NAMALWA (cell line): ENCODE measurements at regions not wholly inside any gene's neighbourhood (a gene's known extent, or its start where the extent isn't known, plus 50 kb on each side); places are given as distances from the start of the nearest gene placed in this dataset.

ENCODE experiments used
- DNase-seq: peaks from one replicate; pipeline ENCODE4 v3.0.0-alpha.2; 2015; ENCODE audit warnings: low spot score

DNA sequence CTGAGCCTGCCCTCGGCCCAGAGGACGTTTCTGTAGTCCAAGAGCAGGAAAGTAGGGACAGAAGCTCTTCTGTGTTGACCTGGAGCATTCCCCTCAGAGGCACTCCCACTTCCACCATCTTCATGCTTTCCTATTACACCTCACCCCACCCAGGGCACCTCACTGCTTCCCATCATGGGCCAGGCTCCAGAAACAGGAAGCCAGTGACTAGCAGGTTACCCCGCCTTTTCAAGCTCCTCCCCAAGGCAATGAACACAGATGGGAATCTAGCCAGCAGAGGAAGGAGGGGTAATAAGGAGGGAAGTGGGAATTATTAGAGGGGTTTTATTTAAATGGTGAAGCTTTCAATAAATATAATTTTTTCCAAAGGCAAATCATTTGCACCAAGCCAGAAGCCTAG lies 308.8 kb upstream of the MGAT5 start:
- no peak for DNase-seq

DNA sequence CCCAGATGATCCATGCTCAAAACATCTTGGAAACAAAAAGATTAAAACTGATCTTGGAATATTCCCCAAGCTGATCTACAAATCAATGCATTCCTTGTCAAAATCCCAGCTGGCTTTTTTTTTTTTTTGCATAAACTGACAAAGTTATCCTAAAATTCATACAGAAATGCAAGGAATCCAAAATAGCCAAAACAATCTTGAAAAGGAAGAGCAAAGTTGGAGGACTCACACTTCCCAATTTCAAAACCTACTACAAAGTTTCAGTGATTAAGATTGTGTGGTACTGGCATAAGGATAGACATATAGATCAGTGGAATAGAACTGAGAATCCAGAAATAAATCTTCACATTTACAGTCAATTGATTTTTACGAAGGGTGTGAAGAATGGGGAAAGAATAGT lies 306.8 kb upstream of the MGAT5 start:
- no peak for DNase-seq

DNA sequence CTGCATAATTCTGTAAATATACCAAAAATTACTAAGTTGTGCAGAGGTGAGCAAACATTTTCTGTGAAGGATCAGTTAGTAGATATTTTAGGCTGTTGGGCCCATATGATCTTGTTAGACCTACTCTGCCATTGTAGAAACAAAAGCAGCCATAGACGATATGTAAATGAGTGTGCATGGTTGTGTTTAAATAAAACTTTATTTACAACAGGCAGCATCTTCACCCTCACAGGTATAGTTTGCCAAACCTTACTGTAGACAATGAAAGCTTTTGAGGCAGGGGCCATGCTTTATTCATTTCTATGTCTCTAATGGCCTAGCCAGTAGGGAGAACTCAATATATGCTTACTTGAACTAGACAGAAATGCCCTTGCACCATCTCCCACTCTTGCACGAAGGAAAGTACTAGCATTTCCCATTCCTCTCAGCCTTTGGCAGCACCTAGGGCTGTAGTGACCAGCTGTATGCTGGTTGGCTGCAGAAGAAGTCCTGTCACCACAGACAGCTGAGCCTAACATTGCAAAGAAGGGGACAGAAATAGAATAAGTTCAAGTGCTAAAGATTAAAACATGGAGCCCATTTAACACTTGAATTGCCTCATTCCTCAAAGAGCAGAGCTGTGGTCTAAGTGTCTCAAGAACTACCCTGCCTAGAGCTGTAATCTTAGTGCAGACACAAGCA lies 305.1 kb upstream of the MGAT5 start:
- DNase-seq, result no peak

GRCh38 chr2:133949595-133949994 lies 304.3 kb upstream of the MGAT5 start:
- DNase-seq, result no peak

DNA sequence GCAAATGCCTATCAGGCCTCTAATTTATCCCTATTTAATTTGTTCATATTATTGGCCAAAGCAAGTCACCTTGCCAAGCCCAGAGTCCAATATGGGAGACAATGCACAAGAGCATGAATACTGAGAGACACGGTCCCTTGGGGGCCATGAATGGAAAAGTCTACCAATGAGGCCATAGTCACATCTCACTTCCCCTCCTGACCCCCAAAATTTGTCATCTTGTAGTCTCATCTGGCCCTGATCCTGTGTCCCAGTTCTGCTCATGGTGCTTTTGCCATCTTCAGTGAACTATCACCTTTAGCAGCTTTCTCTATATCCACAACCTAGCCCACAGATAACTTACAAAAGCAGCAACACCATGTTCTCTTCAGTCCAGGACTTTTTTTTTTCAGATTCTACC lies 302.7 kb upstream of the MGAT5 start:
- no peak for DNase-seq

GRCh38 chr2:133952420-133952819 lies 301.5 kb upstream of the MGAT5 start:
- no peak for DNase-seq

- no peak for DNase-seq
Observed at GRCh38 chr2:133952896-133953295, 301.0 kb upstream of the MGAT5 start.

GRCh38 chr2:133953524-133953923 lies 300.3 kb upstream of the MGAT5 start:
- DNase-seq, result peak; percentile 42

DNA sequence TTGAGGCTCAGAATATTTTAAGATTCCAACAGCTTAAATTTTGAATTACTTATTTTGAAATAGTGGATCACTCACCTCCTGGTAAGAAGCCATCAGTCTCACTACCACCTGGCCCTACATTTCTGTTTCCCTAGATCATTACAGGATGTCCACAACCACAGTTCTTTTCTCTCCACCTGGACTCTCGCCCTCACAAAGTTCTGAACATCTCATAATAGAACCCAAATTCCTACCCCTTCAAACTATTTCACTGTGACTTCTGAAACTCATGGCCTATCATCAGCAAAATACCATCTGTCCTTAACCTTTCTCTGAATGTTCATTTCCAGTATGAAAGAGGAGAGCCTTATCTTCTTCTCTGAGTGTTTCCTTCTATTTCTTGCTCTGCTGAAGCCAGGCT lies 299.2 kb upstream of the MGAT5 start:
- DNase-seq, result no peak

DNA sequence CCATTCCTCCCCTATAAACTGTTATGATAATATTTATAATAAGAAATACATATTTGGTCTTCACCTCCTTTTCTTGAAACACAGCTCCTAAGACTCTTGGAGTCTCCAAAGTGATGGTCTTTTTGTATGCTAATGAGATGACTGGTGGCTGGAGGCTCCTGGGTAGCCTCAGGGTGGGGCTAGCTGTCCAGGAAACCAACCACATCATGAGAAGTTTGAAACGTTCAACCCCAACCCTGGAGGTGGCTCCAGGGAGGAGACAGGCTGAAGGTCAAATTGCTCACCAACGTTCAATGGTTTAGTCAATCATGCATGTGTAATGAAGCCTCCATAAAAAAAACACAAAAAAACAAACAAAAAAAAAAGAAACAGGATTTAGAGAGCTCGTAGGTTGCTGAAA lies 298.7 kb upstream of the MGAT5 start:
- no peak for DNase-seq

- DNase-seq, result no peak
Observed at GRCh38 chr2:133956434-133956935, 297.4 kb upstream of the MGAT5 start.

DNA sequence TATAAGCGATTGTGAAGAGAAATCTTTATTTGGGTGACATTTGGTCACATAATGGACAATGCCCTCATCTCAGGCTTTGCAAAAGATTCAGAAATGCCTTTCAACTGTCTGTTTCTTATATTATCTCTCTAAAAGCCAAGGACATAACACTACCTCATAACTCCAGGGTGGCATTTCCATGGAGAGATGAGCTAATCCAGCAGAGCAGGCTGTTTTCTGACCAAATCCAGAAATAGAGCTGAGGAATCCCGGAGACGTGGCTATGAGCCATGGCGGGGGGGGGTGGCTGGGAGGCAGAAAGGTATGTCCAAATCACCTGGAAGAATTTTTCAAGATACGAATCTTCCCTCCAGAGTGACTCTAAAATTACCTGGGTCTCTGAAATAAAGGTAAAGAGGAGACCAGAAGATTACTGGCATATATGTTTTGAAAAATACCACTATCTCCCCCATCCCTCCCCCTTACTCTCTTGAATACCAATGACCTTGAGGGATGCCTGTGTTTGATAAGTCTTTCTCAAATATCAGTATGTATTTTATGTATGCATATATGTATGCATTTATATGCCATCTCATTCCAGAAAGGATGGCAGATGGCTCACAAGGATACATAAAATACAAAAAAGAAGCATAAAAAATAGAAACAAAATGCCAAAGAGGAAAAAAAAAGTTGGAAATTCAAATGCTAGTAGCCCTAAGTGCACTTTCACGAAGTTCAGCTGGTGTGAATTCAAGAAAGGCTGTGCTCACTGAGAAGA lies 296.0 kb upstream of the MGAT5 start:
- no peak for DNase-seq

DNA sequence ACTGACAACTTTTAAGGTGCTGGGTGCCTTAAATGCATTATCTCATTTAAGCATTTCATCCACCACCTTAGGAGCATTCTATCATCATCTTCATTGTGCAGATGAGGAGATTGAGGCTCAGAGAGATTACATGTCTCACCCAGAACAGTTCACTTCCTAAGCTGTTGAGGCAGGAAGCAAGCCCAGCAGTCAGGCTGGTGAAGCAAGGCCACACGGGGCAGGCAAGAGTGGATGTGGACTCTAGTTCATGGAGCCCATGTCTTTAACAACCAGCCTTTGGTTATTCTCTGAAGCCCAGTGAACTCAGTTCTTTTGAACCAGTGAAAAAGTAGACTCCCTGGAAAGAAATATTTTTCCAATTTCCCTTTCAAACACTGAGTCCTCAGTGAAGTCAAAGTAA lies 294.8 kb upstream of the MGAT5 start:
- no peak for DNase-seq

DNA sequence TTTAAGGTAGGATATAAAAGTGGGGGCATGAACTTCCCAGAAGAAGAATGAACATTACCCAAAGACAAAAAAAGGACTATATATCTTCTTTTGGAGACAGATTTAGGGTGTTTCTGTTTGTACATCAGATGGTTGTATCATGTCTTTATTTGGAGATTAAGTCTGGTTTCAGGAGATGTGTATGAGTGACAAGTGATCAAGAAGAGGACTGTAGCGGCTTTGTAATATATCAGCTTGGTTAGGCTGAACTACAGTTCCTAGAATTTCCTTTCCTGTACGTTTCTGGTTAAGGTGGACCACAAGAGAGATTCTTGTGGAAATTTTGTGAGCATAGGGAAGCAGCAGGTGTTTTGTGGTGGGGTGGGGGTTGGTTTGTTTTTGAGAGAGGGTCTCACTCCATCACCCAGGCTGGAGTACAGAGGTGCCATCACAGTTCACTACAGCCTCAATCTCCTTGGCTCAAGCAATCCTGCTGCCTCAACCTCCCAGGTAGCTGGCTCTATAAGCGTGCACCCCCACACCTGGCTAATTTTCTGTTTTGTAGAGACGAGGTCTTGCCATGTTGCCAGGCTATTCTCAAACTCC lies 287.1 kb upstream of the MGAT5 start:
- no peak for DNase-seq

- DNase-seq, result no peak
Observed at GRCh38 chr2:133967326-133967725, 286.5 kb upstream of the MGAT5 start.

- no peak for DNase-seq
Observed at GRCh38 chr2:133968446-133968845, 285.4 kb upstream of the MGAT5 start.

GRCh38 chr2:133970641-133971040 lies 283.2 kb upstream of the MGAT5 start:
- DNase-seq, result no peak

DNA sequence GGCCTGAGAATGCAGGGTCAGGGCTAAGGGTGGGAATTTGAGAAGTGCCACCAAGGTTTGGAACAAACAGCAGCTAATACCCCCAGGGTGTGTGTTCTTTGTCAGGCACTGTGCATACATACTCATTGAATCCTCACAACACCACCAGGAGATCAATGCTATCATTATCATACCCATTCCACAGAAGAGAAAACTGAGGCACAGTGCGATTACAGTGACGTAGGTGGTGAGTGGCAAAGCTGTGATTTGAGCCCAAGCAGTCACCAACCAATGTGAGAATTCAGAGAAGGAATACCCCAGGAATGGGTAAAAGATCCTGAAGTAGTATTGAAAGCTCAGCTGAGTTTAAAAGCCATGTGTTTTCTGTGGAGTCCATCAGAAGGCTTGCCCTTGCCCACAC lies 281.6 kb upstream of the MGAT5 start:
- no peak for DNase-seq

DNA sequence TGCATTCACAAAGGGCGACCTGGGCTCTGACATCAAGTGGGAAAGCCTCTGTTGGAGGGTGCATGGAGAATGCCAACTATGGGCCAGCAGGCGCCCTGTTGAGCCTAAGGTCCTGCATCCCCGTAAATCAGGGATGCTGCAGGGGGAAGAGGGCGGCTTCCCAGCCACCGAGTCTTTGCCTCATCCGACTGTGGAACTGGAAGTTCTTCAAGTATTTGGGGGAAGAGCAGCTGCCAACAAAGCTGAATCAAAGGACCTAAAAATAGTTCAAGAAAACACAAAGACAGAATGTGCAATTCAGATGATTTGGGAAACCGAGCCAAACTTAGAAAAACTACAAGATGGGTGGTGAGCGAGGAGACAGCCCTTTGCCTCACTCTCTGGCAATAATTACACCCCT lies 281.1 kb upstream of the MGAT5 start:
- no peak for DNase-seq

DNA sequence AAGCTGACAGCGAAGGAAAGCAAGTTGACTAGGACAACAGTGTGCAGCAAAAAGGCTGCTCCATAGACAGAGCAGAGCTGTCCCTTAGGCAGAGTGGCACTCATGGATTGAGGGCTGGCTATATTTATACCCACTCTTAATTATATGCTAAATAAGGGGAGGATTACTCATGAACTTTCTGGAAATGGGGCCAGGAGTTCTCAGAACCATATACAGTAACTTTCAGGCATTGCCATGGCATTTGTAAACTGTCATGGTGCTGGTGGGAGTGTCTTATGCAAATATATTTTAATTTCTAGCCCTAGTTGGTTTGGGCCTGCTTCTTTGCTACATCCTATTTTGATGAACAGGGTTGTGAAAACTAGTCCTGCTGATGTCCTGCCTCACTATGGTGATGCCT lies 279.5 kb upstream of the MGAT5 start:
- DNase-seq, result no peak

DNA sequence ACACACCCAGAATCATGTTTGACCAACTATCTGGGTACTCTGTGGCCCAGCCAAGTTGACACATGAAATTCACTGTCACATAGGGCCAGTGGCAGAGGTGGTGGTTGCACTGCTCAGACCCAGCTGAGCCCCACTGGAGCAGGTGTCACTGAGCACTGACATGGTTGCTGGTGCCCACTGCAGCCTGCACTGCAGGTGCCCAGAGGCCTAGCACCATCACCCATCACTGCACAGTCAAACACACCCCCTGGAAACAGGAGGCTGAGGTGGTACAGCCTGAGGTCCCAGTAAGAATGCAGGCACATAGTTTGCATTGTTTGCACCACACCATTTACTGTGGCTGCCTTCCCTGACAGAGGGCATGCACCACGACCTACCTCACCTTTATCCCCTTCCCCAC lies 278.7 kb upstream of the MGAT5 start:
- DNase-seq, result no peak

GRCh38 chr2:133975676-133976428 lies 278.0 kb upstream of the MGAT5 start:
- DNase-seq, result no peak

GRCh38 chr2:133976659-133977058 lies 277.2 kb upstream of the MGAT5 start:
- no peak for DNase-seq
